Gastroesophageal sphincter (tissue), 4 donors: ENCODE measurements at regions not wholly inside any gene's neighbourhood (a gene's known extent, or its start where the extent isn't known, plus 50 kb on each side); places are given as distances from the start of the nearest gene placed in this dataset.

Experiments
- ATAC-seq: fragments of 150-250 bp; one replicate; pipeline ENCODE4 v1.9.1; 2016; ENCODE audit warnings: mild to moderate bottlenecking, moderate library complexity
- H3K27ac ChIP-seq, 4 donors: fragments of 200-600 bp; sonication (generic) in 3 of 4; 1 replicate in 3 of 4; 2 replicates in 1 of 4; pipeline ENCODE4 v1.5.1; 2016 to 2019
- H3K27me3 ChIP-seq: fragments of 200-600 bp; sonication (generic); one replicate; pipeline ENCODE4 v1.5.1; 2019
- H3K36me3 ChIP-seq, 2 donors: fragments of 200-600 bp; sonication (generic); one replicate each; pipeline ENCODE4 v1.5.1; 2019; ENCODE audit warnings: control low read depth in 1 of 2
- H3K4me1 ChIP-seq, 3 donors: fragments of 200-600 bp; sonication (generic); 1 replicate in 2 of 3; 2 replicates in 1 of 3; pipeline ENCODE4 v1.5.1; 2016 to 2019; ENCODE audit warnings: control low read depth in 2 of 3
- H3K4me3 ChIP-seq, 2 donors: fragments of 200-600 bp; sonication (generic); one replicate each; pipeline ENCODE4 v1.5.1; 2019; ENCODE audit warnings: mild to moderate bottlenecking in 1 of 2, moderate library complexity in 1 of 2
- H3K9me3 ChIP-seq, 3 donors: fragments of 200-600 bp; sonication (generic); one replicate each; pipeline ENCODE4 v1.5.1; 2017 to 2019; ENCODE audit warnings: control low read depth in 2 of 3
- EP300 ChIP-seq: sonication (generic); formaldehyde crosslinking; IDR thresholded peaks from one replicate; pipeline ENCODE4 v1.6.1; 2017; ENCODE audit warnings: antibody characterized with exemption, mild to moderate bottlenecking
- POLR2A ChIP-seq, 2 donors: fragments of 450-650 bp; IDR thresholded peaks; one replicate each; pipeline ENCODE4 v1.6.1; 2017; ENCODE audit warnings: antibody characterized with exemption in 2 of 2, mild to moderate bottlenecking in 2 of 2, moderate library complexity in 1 of 2
- POLR2AphosphoS5 ChIP-seq: sonication (generic); formaldehyde crosslinking; IDR thresholded peaks from one replicate; pipeline ENCODE4 v1.6.1; 2017; ENCODE audit warnings: antibody characterized with exemption
- WGBS, 2 donors: methylation state at CpG; one replicate each; pipeline ENCODE4 v1.1.5; 2018; ENCODE audit warnings: low coverage in 1 of 2; 5-methylcytosine and 5-hydroxymethylcytosine counted together
- TF ChIP-seq, protein P1 (sequence below), 4 experiments: fragments of 200-600 bp in 2 of 4; fragments of 450-650 bp in 2 of 4; sonication (generic) in 1 of 4; IDR thresholded peaks; one replicate each; pipeline ENCODE4 v1.5.1; 2017 to 2019; ENCODE audit warnings: antibody characterized with exemption in 4 of 4, mild to moderate bottlenecking in 2 of 4, moderate library complexity in 2 of 4

DNA sequence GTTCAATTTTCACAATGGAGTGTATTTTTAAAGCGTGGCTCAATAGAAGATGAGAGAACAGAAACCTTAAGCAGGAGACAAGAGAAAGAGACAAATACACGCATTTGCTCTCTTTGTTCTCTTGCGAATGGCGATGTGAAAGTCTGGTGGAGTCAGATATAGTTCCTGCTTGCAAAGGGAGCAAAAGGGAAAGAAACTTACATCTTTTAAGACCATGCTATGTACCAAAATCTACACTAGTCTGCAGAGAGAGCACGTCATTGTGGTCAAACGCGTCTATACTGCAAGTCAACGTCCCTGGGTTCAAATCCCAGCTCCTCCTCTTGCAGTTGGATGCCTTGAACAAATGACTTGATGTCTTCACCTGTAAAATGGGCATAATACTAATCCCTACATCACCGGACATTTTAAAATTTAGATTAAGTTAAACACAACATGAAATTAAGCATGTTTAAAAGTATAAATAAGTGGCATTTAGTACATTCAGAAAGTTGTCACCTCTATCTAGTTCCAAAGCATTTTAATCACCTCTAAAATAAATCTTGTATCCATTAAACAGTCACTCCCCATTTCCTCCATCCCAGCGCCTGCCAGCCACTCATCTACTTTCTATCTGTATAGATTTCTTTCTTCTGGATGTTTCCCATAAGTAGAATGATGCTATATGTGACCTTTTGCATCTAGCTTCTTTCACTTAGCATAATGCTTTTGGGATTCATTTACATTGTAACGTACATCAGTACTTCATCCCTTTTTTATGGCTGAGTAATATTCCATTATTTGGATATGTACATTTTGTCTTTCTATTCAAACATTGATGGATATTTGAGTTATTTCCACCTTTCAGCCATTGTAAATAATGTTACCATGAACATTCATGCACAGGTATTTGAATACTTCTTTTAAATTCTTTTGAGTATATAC lies 406.9 kb downstream of the TMEM114 start:
- Histone ChIP-seq H3K27ac (no peak overlapping the region), H3K4me1 (no peaks in the 10 kb centered on the region), H3K27me3 (peaks cover 1% of the 10 kb centered on the region), H3K9me3 (no peaks in the 10 kb centered on the region), H3K36me3 (no peaks in the 10 kb centered on the region), H3K4me3 (no peak overlapping the region)
- 83 to 86% methylated on average over 11 of the region's 11 CpGs for WGBS, 2 donors
- TF ChIP-seq POLR2AphosphoS5, result no peak
- no peak for TF ChIP-seq POLR2A (IDR thresholded peaks at IDR 0.05)
- TF ChIP-seq EP300, result no peak
- TF ChIP-seq, protein P1, sequence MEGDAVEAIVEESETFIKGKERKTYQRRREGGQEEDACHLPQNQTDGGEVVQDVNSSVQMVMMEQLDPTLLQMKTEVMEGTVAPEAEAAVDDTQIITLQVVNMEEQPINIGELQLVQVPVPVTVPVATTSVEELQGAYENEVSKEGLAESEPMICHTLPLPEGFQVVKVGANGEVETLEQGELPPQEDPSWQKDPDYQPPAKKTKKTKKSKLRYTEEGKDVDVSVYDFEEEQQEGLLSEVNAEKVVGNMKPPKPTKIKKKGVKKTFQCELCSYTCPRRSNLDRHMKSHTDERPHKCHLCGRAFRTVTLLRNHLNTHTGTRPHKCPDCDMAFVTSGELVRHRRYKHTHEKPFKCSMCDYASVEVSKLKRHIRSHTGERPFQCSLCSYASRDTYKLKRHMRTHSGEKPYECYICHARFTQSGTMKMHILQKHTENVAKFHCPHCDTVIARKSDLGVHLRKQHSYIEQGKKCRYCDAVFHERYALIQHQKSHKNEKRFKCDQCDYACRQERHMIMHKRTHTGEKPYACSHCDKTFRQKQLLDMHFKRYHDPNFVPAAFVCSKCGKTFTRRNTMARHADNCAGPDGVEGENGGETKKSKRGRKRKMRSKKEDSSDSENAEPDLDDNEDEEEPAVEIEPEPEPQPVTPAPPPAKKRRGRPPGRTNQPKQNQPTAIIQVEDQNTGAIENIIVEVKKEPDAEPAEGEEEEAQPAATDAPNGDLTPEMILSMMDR (IDR thresholded peaks at IDR 0.05), result no peak
- ATAC-seq, result no peak

GRCh38 chr16:8182761-8183160 lies 407.6 kb downstream of the TMEM114 start:
- H3K27me3 ChIP-seq, result peaks cover 6% of the 10 kb centered on the region
- H3K4me3 ChIP-seq, result no peak overlapping the region
- TF ChIP-seq EP300, result no peak
- no peak for TF ChIP-seq POLR2AphosphoS5
- TF ChIP-seq, protein P1 (IDR thresholded peaks at IDR 0.05), result no peak
- no peak for TF ChIP-seq POLR2A (IDR thresholded peaks at IDR 0.05)
- no peaks in the 10 kb centered on the region for H3K4me1 ChIP-seq
- no peaks in the 10 kb centered on the region for H3K9me3 ChIP-seq
- 44 to 47% methylated on average over 3 to 7 of the region's 7 CpGs for WGBS, 2 donors
- H3K27ac ChIP-seq, result no peak overlapping the region
- no peak for ATAC-seq
- H3K36me3 ChIP-seq, result no peaks in the 10 kb centered on the region

- WGBS, 2 donors, result 13 to 23% methylated on average over 4 to 5 of the region's 5 CpGs
- ATAC-seq, result no peak
Measured at GRCh38 chr16:8179615-8180014, 410.7 kb downstream of the TMEM114 start.

DNA sequence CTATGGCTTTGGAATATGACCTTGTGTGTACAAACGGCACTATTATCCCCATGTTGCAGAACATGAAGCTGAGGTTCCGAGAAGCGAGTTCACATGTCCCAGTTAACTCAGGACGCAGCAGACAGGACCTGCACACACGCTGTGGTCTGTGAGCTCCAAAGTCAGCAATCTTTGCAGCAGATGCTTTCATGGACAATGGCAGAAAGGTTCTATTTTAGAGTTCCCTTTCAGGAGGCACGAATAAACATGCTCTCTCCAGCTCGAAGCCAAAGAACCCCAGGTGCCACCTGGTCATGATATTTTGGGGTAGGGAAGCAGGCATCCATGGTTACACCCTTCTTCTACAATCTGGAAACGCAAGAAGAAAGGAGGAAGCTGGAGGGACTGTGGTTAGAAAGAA lies 412.0 kb downstream of the TMEM114 start:
- WGBS, 2 donors, result 74 to 90% methylated on average over 6 to 8 of the region's 8 CpGs
- H3K36me3 ChIP-seq, result no peaks in the 10 kb centered on the region

More at GRCh38 chr16:8179615-8180014, 410.7 kb downstream of the TMEM114 start:
- H3K4me3 ChIP-seq, result no peak overlapping the region
- no peak overlapping the region for H3K27ac ChIP-seq
- H3K27me3 ChIP-seq, result peaks cover 9% of the 10 kb centered on the region
- no peaks in the 10 kb centered on the region for H3K9me3 ChIP-seq
- no peaks in the 10 kb centered on the region for H3K4me1 ChIP-seq
- H3K36me3 ChIP-seq, result no peaks in the 10 kb centered on the region
- no peak for TF ChIP-seq EP300
- no peak for TF ChIP-seq POLR2AphosphoS5
- TF ChIP-seq POLR2A (IDR thresholded peaks at IDR 0.05), result no peak
- TF ChIP-seq, protein P1 (IDR thresholded peaks at IDR 0.05), result no peak

More for the DNA sequence above, 412.0 kb downstream of the TMEM114 start:
- Histone ChIP-seq H3K4me1 (no peaks in the 10 kb centered on the region), H3K4me3 (no peak overlapping the region), H3K27me3 (peaks cover 9% of the 10 kb centered on the region), H3K27ac (no peak overlapping the region), H3K9me3 (no peaks in the 10 kb centered on the region)
- TF ChIP-seq, protein P1 (IDR thresholded peaks at IDR 0.05), result no peak
- TF ChIP-seq EP300, result no peak
- no peak for TF ChIP-seq POLR2A (IDR thresholded peaks at IDR 0.05)
- TF ChIP-seq POLR2AphosphoS5, result no peak
- no peak for ATAC-seq
